Brain microvascular endothelial cell (primary cell): ENCODE measurements at regions not wholly inside any gene's neighbourhood (a gene's known extent, or its start where the extent isn't known, plus 50 kb on each side); places are given as distances from the start of the nearest gene placed in this dataset.

ENCODE experiments used
- DNase-seq: peaks from one replicate; pipeline ENCODE4 v3.0.0-alpha.2; 2020
- H3K27ac ChIP-seq: fragments of 250-450 bp; sonication (Bioruptor Pico); 2 replicates; pipeline ENCODE4 v1.5.1; 2020; ENCODE audit warnings: mild to moderate bottlenecking, moderate library complexity
- H3K27me3 ChIP-seq: fragments of 250-450 bp; sonication (Bioruptor Pico); replicated peaks from 2 replicates; pipeline ENCODE4 v1.5.1; 2020; ENCODE audit warnings: mild to moderate bottlenecking
- H3K36me3 ChIP-seq: fragments of 250-450 bp; sonication (Bioruptor Pico); replicated peaks from 2 replicates; pipeline ENCODE4 v1.5.1; 2020; ENCODE audit warnings: mild to moderate bottlenecking
- H3K4me3 ChIP-seq: 2 replicates; pipeline ENCODE4 v1.5.1; 2011; ENCODE audit warnings: low read depth, mild to moderate bottlenecking, control low read depth, low read length, moderate library complexity
- in situ Hi-C: cut with HindIII; loops from 2 replicates; pipeline ENCODE4 v1.10.0; 2017; ENCODE audit warnings: low sequenced_read_pairs, low pct_ligation_motif_present
- TF ChIP-seq, protein P1 (sequence below): IDR thresholded peaks from 2 replicates; pipeline ENCODE4 v1.5.1; 2011; ENCODE audit warnings: low read depth, mild to moderate bottlenecking, moderate library complexity, low read length, control low read depth, inconsistent platforms; ENCODE audit errors: missing control alignments

DNA sequence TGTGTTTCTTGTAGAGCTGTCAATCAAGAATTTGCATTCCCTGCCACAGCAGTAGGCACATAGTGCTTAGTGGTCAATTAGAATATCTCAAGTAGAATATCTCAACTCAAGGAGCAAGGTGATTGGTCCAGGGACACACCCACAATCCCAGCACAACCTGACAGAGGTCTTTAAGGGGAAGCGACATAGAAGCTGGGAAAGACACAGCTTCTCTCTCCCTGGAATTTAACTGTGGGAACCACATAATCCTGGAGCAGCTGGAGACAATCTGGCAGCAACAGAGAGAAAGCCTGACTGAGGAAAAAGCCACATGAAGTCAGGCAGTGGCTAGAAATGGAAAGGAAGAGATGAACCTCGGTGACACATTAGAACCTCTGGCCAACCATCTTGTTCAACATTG, 85.7 kb upstream of the LMO3 start:
- no peak overlapping the region for H3K4me3 ChIP-seq
- H3K36me3 ChIP-seq, result no peaks in the 10 kb centered on the region
- no peak overlapping the region for H3K27ac ChIP-seq
- no peaks in the 10 kb centered on the region for H3K27me3 ChIP-seq
- in situ Hi-C loops, result no loop called here
- TF ChIP-seq, protein P1, sequence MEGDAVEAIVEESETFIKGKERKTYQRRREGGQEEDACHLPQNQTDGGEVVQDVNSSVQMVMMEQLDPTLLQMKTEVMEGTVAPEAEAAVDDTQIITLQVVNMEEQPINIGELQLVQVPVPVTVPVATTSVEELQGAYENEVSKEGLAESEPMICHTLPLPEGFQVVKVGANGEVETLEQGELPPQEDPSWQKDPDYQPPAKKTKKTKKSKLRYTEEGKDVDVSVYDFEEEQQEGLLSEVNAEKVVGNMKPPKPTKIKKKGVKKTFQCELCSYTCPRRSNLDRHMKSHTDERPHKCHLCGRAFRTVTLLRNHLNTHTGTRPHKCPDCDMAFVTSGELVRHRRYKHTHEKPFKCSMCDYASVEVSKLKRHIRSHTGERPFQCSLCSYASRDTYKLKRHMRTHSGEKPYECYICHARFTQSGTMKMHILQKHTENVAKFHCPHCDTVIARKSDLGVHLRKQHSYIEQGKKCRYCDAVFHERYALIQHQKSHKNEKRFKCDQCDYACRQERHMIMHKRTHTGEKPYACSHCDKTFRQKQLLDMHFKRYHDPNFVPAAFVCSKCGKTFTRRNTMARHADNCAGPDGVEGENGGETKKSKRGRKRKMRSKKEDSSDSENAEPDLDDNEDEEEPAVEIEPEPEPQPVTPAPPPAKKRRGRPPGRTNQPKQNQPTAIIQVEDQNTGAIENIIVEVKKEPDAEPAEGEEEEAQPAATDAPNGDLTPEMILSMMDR, result no peak
- DNase-seq, result no peak

GRCh38 chr12:16688200-16688599, 82.2 kb upstream of the LMO3 start:
- H3K27ac ChIP-seq, result no peak overlapping the region
- in situ Hi-C loops, result no loop called here
- no peak overlapping the region for H3K4me3 ChIP-seq
- DNase-seq, result no peak
- TF ChIP-seq, protein P1, result no peak
- no peaks in the 10 kb centered on the region for H3K27me3 ChIP-seq
- H3K36me3 ChIP-seq, result no peaks in the 10 kb centered on the region

GRCh38 chr12:16685107-16685506, 79.1 kb upstream of the LMO3 start:
- no peaks in the 10 kb centered on the region for H3K27me3 ChIP-seq
- no peak overlapping the region for H3K4me3 ChIP-seq
- H3K27ac ChIP-seq, result no peak overlapping the region
- H3K36me3 ChIP-seq, result no peaks in the 10 kb centered on the region
- DNase-seq, result no peak
- TF ChIP-seq, protein P1, result no peak
- in situ Hi-C loops, result no loop called here

GRCh38 chr12:16681196-16681595, 75.2 kb upstream of the LMO3 start:
- H3K27ac ChIP-seq, result no peak overlapping the region
- no peaks in the 10 kb centered on the region for H3K27me3 ChIP-seq
- TF ChIP-seq, protein P1, result no peak
- no peaks in the 10 kb centered on the region for H3K36me3 ChIP-seq
- H3K4me3 ChIP-seq, result no peak overlapping the region
- in situ Hi-C loops, result no loop called here
- no peak for DNase-seq

DNA sequence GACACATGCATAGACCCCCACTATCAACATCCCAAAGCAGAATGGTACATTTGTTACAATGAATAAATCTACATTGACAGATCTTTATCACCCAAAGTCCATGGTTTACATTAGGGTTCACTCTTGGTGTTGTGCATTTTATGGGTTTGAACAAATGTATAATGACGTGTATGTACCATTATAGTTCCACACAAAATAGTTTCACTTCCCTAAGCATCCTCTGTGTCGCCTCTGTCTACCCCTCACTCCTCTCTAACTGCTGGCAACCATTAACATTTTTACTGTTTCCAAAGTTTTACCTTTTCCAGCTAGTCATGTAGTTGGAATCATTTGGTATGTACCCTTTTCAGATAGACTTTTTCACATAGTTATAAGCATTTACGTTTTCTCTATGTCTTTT, 69.5 kb upstream of the LMO3 start:
- H3K27ac ChIP-seq, result no peak overlapping the region
- H3K27me3 ChIP-seq, result no peaks in the 10 kb centered on the region
- H3K4me3 ChIP-seq, result no peak overlapping the region
- H3K36me3 ChIP-seq, result no peaks in the 10 kb centered on the region
- TF ChIP-seq, protein P1, result no peak
- DNase-seq, result no peak
- in situ Hi-C loops, result no loop called here

DNA sequence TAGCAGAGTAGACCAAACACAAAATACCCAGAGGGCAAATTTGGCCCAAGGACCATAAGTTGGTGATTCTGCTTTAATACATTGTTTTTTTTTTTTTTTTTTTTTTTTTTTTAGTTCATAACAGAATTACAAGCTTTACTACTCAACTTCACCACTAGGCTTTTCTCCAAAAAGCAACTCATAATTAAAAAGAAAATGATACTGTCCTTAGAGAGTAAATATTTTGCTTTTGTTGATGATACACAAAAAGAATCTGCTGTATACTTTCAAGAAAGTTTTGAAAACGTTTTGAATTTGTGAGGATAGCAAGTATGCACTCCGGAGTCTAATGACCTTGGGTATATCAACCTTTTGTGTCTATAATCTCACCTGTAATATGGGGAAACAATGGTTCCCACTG, 68.9 kb upstream of the LMO3 start:
- Histone ChIP-seq H3K36me3 (no peaks in the 10 kb centered on the region), H3K27ac (no peak overlapping the region), H3K4me3 (no peak overlapping the region), H3K27me3 (no peaks in the 10 kb centered on the region)
- DNase-seq, result no peak
- in situ Hi-C loops, result no loop called here
- TF ChIP-seq, protein P1, result no peak
